GM12878 (cell line): ENCODE measurements at regions not wholly inside any gene's neighbourhood (a gene's known extent, or its start where the extent isn't known, plus 50 kb on each side); places are given as distances from the start of the nearest gene placed in this dataset.

Source experiments
- ATAC-seq: fragments of 200-7000 bp; cut with Tn5 transposase; 3 replicates; pipeline ENCODE4 v1.9.1; 2020; ENCODE audit warnings: mild to moderate bottlenecking, moderate library complexity
- BruUV-seq: library from RNA; stranded (reverse); fragments of 400-500 nt; replicated peaks from 2 replicates; lab custom pipeline; 2021; lab: Mats Ljungman, UMichigan
- CTCF ChIA-PET: fragments of 300-600 bp; sonication (Branson Sonifier 250); formaldehyde crosslinking; extraction: SDS; loops from one replicate; lab custom pipeline; 2021; ENCODE audit warnings: inconsistent platforms; lab: Yijun Ruan, JAX
- POLR2A ChIA-PET: fragments of 350-600 bp; formaldehyde crosslinking; extraction: SDS; loops from one replicate; lab custom pipeline; 2021; ENCODE audit warnings: inconsistent platforms; lab: Charles Lee
- RAD21 ChIA-PET: fragments of 300-600 bp; sonication (Branson Sonifier 250); formaldehyde crosslinking; loops from one replicate; lab custom pipeline; 2023; ENCODE audit warnings: antibody characterized with exemption; ENCODE audit not compliant: unreplicated experiment; lab: Charles Lee
- SMC1A ChIA-PET: fragments of 300-600 bp; sonication (Branson Sonifier 250); formaldehyde crosslinking; loops from one replicate; lab custom pipeline; 2023; ENCODE audit not compliant: unreplicated experiment, uncharacterized antibody; lab: Charles Lee
- DNase-seq: peaks from one replicate; pipeline ENCODE4 v3.0.0-alpha.2; 2011; ENCODE audit warnings: low read depth, low spot score
- FAIRE-seq: peaks from 3 replicates; lab custom pipeline; 2011; peaks lifted over from hg19 to GRCh38; lab: Jason Lieb, UNC
- H2AFZ ChIP-seq: 2 replicates; pipeline ENCODE4 v1.6.0; 2011; ENCODE audit warnings: low read depth, low read length, control low read depth; ENCODE audit not compliant: control insufficient read depth
- H3K27ac ChIP-seq: 2 replicates; pipeline ENCODE4 v1.5.1; 2011; ENCODE audit warnings: control low read depth; ENCODE audit not compliant: control insufficient read depth, insufficient read depth
- H3K27me3 ChIP-seq, 2 experiments: replicated peaks in 1 of 2; 2 replicates each; pipeline versions ENCODE4 v1.6.0 to v1.6.1; 2011; ENCODE audit warnings: low read length in 1 of 2; ENCODE audit not compliant: control insufficient read depth in 2 of 2, insufficient read depth in 2 of 2
- H3K36me3 ChIP-seq, 2 experiments: 2 replicates each; pipeline ENCODE4 v1.5.1; 2011; ENCODE audit warnings: low read length in 1 of 2; ENCODE audit not compliant: control insufficient read depth in 2 of 2, insufficient read depth in 2 of 2
- H3K4me1 ChIP-seq: 2 replicates; pipeline ENCODE4 v1.6.1; 2011; ENCODE audit warnings: mild to moderate bottlenecking, low read length, moderate library complexity, mixed read lengths; ENCODE audit not compliant: control insufficient read depth, insufficient read depth
- H3K4me2 ChIP-seq: 2 replicates; pipeline ENCODE4 v1.6.0; 2011; ENCODE audit warnings: control low read depth; ENCODE audit not compliant: control insufficient read depth, insufficient read depth
- H3K4me3 ChIP-seq: fragments of 200-600 bp; sonication (generic); 2 replicates; pipeline ENCODE4 v1.5.1; 2016
- H3K79me2 ChIP-seq: 2 replicates; pipeline ENCODE4 v1.6.0; 2011; ENCODE audit warnings: low read length; ENCODE audit not compliant: control insufficient read depth, insufficient read depth
- H3K9ac ChIP-seq: 2 replicates; pipeline ENCODE4 v1.8.0; 2011; ENCODE audit warnings: low read length, control low read depth, mixed read lengths; ENCODE audit not compliant: control insufficient read depth, insufficient read depth
- H3K9me3 ChIP-seq: replicated peaks from 3 replicates; pipeline ENCODE4 v1.5.1; 2011; ENCODE audit warnings: mild to moderate bottlenecking, low read length; ENCODE audit not compliant: control insufficient read depth, insufficient read depth
- H4K20me1 ChIP-seq: 2 replicates; pipeline ENCODE4 v1.6.0; 2011; ENCODE audit not compliant: control insufficient read depth, insufficient read depth
- ETV6 ChIP-seq, 2 experiments: fragments of 450-650 bp in 1 of 2; IDR thresholded peaks in 1 of 2; conservative IDR thresholded peaks in 1 of 2; 2 replicates each; pipeline ENCODE4 v1.6.1; 2014; ENCODE audit warnings: antibody characterized with exemption in 1 of 2, borderline replicate concordance in 1 of 2, low read depth in 1 of 2, mild to moderate bottlenecking in 1 of 2, moderate library complexity in 1 of 2
- NFYA ChIP-seq: IDR thresholded peaks from 2 replicates; pipeline ENCODE4 v1.6.1; 2011; ENCODE audit warnings: low read depth, mild to moderate bottlenecking, low read length, improper control_type of control experiment, borderline replicate concordance
- NRF1 ChIP-seq: conservative IDR thresholded peaks from 2 replicates; pipeline ENCODE4 v1.6.1; 2011; ENCODE audit warnings: mild to moderate bottlenecking, low read depth, low read length, improper control_type of control experiment
- ZBTB40 ChIP-seq: fragments of 450-650 bp; IDR thresholded peaks from 2 replicates; pipeline ENCODE4 v1.6.1; 2016; ENCODE audit warnings: mild to moderate bottlenecking, moderate library complexity, borderline replicate concordance
- WGBS: methylation state at CpG from one replicate; pipeline ENCODE4 v1.1.6; 2016; ENCODE audit warnings: low lambda C conversion rate; ENCODE audit not compliant: insufficient replicate concordance, insufficient coverage; ENCODE audit errors: missing lambda C conversion rate; 5-methylcytosine and 5-hydroxymethylcytosine counted together
- in situ Hi-C: fragments of 300-500 bp; cut with MboI; formaldehyde crosslinking; loops from 9 replicates; pipeline ENCODE4 v1.14.3; 2018; ENCODE audit warnings: mixed read lengths
- intact Hi-C: fragments of 100-400 bp; cut with micrococcal nuclease; formaldehyde crosslinking; loops from one replicate; pipeline ENCODE4 v1.14.2; 2022; ENCODE audit not compliant: unreplicated experiment
- TF ChIP-seq, protein P1 (sequence below): IDR thresholded peaks from 2 replicates; pipeline ENCODE4 v1.6.1; 2012; ENCODE audit warnings: mild to moderate bottlenecking, low read depth, low read length
- TF ChIP-seq, protein P2 (sequence below): fragments of 450-650 bp; IDR thresholded peaks from 2 replicates; pipeline ENCODE4 v1.6.1; 2017; ENCODE audit warnings: antibody characterized with exemption, mild to moderate bottlenecking, moderate library complexity

GRCh38 chr15:77549576-77550288 lies 83.0 kb downstream of the LINGO1 start:
- Histone ChIP-seq H3K27me3 (0 out of 4 replicates have a peak, but pooled peaks cover 0 to 2% of the 10 kb centered on the region in 2 experiments), H3K9me3 (peaks cover 2% of the 10 kb centered on the region; the same call in 1 of the 3 replicates), H3K4me2 (no peak overlapping the region), H2AFZ (no peak overlapping the region)
- in situ Hi-C loops, result no loop called here
- SMC1A ChIA-PET, result no interaction called here
- RAD21 ChIA-PET, result no interaction called here
- ATAC-seq, result no peak
- 3% methylated on average over 5 of the region's 5 CpGs for WGBS
- TF ChIP-seq NRF1, result no peak
- TF ChIP-seq, protein P1, sequence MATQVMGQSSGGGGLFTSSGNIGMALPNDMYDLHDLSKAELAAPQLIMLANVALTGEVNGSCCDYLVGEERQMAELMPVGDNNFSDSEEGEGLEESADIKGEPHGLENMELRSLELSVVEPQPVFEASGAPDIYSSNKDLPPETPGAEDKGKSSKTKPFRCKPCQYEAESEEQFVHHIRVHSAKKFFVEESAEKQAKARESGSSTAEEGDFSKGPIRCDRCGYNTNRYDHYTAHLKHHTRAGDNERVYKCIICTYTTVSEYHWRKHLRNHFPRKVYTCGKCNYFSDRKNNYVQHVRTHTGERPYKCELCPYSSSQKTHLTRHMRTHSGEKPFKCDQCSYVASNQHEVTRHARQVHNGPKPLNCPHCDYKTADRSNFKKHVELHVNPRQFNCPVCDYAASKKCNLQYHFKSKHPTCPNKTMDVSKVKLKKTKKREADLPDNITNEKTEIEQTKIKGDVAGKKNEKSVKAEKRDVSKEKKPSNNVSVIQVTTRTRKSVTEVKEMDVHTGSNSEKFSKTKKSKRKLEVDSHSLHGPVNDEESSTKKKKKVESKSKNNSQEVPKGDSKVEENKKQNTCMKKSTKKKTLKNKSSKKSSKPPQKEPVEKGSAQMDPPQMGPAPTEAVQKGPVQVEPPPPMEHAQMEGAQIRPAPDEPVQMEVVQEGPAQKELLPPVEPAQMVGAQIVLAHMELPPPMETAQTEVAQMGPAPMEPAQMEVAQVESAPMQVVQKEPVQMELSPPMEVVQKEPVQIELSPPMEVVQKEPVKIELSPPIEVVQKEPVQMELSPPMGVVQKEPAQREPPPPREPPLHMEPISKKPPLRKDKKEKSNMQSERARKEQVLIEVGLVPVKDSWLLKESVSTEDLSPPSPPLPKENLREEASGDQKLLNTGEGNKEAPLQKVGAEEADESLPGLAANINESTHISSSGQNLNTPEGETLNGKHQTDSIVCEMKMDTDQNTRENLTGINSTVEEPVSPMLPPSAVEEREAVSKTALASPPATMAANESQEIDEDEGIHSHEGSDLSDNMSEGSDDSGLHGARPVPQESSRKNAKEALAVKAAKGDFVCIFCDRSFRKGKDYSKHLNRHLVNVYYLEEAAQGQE, result no peak
- no peak for TF ChIP-seq ETV6 (conservative IDR thresholded peaks at IDR 0.05 in 1 of 2, IDR thresholded peaks at IDR 0.05 in 1 of 2; ENCODE audit: borderline replicate concordance in 1 of 2, low read depth in 1 of 2)
- TF ChIP-seq, protein P2, sequence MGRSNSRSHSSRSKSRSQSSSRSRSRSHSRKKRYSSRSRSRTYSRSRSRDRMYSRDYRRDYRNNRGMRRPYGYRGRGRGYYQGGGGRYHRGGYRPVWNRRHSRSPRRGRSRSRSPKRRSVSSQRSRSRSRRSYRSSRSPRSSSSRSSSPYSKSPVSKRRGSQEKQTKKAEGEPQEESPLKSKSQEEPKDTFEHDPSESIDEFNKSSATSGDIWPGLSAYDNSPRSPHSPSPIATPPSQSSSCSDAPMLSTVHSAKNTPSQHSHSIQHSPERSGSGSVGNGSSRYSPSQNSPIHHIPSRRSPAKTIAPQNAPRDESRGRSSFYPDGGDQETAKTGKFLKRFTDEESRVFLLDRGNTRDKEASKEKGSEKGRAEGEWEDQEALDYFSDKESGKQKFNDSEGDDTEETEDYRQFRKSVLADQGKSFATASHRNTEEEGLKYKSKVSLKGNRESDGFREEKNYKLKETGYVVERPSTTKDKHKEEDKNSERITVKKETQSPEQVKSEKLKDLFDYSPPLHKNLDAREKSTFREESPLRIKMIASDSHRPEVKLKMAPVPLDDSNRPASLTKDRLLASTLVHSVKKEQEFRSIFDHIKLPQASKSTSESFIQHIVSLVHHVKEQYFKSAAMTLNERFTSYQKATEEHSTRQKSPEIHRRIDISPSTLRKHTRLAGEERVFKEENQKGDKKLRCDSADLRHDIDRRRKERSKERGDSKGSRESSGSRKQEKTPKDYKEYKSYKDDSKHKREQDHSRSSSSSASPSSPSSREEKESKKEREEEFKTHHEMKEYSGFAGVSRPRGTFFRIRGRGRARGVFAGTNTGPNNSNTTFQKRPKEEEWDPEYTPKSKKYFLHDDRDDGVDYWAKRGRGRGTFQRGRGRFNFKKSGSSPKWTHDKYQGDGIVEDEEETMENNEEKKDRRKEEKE, result no peak
- no peak for TF ChIP-seq NFYA
- no peak for TF ChIP-seq ZBTB40
- TF ChIP-seq, all 136 proteins: peak for 0
- no peak overlapping the region for H3K9ac ChIP-seq
- BruUV-seq, result no TSS peak
- no peak for FAIRE-seq
- intact Hi-C loops, result no loop called here
- H3K4me3 ChIP-seq, result no peak overlapping the region
- CTCF ChIA-PET, result interaction anchor here (1.0 kb wide), 1 partner anchor 363 kb away, joined by 3 read pairs; no protein-coding TSS in a partner anchor
- H3K4me1 ChIP-seq, result no peaks in the 10 kb centered on the region
- DNase-seq, result no peak
- H3K36me3 ChIP-seq, result no peaks in the 10 kb centered on the region
- no peak overlapping the region for H3K27ac ChIP-seq
- H3K79me2 ChIP-seq, result no peaks in the 10 kb centered on the region
- POLR2A ChIA-PET, result no interaction called here
- no peaks in the 10 kb centered on the region for H4K20me1 ChIP-seq
